ENCODE measurements at regions not wholly inside any gene's neighbourhood (a gene's known extent, or its start where the extent isn't known, plus 50 kb on each side); places are given as distances from the start of the nearest gene placed in this dataset.

- Histone ChIP-seq H3K9me3 (ENCODE audit: control insufficient read depth, insufficient read depth, low read depth, low read length) (no peaks in the 10 kb centered on the region), H3K4me3 (ENCODE audit: low read depth in 2 of 2, low read length in 2 of 2) (no peak overlapping the region), H3K36me3 (ENCODE audit: control insufficient read depth, insufficient read depth, low read length) (no peaks in the 10 kb centered on the region), H3K27ac (ENCODE audit: low read length) (no peak overlapping the region), H3K27me3 (ENCODE audit: control insufficient read depth, insufficient read depth, low read length) (no peaks in the 10 kb centered on the region), H3K4me1 (ENCODE audit: control insufficient read depth, insufficient read depth, low read length) (no peaks in the 10 kb centered on the region)
- DNase-seq (ENCODE audit: low read depth, low spot score) (no peak), ATAC-seq (no peak)
- BruUV-seq (replicated peaks), result no TSS peak
- ChIA-PET POLR2A (no interaction called here), CTCF (no interaction called here)
- intact Hi-C loops (cut with micrococcal nuclease; ENCODE audit: unreplicated experiment), result no loop called here
- in situ Hi-C loops (cut with HindIII; ENCODE audit: low pct_unique_long_range_greater_than_20kb, low sequenced_read_pairs), result no loop called here
- TF ChIP-seq TCF7L2 (IDR thresholded peaks at IDR 0.05; ENCODE audit: low read depth, low read length) (no peak), SIN3A (IDR thresholded peaks at IDR 0.05; ENCODE audit: borderline replicate concordance, insufficient read depth, low read depth, low read length) (no peak), CTCF (IDR thresholded peaks at IDR 0.05) (no peak), POLR2AphosphoS5 (IDR thresholded peaks at IDR 0.05; ENCODE audit: low read depth, low read length) (no peak), REST (IDR thresholded peaks at IDR 0.05; ENCODE audit: insufficient read depth in 1 of 2, low read depth in 2 of 2, low read length in 1 of 2) (no peak)
These were observed 209.9 kb upstream of the CTNNB1 start for GRCh38 chr3:40989141-40990061.

GRCh38 chr3:40990062-40990456 is 209.2 kb upstream of the CTNNB1 start:
- ATAC-seq, result no peak
- TF ChIP-seq SIN3A (IDR thresholded peaks at IDR 0.05; ENCODE audit: borderline replicate concordance, insufficient read depth, low read depth, low read length), result no peak
- no peak for TF ChIP-seq CTCF (IDR thresholded peaks at IDR 0.05)
- no peak for TF ChIP-seq TCF7L2 (IDR thresholded peaks at IDR 0.05; ENCODE audit: low read depth, low read length)
- no peak for TF ChIP-seq POLR2AphosphoS5 (IDR thresholded peaks at IDR 0.05; ENCODE audit: low read depth, low read length)
- TF ChIP-seq REST (IDR thresholded peaks at IDR 0.05; ENCODE audit: insufficient read depth in 1 of 2, low read depth in 2 of 2, low read length in 1 of 2), result no peak
- Histone ChIP-seq H3K36me3 (ENCODE audit: control insufficient read depth, insufficient read depth, low read length) (no peaks in the 10 kb centered on the region), H3K9me3 (ENCODE audit: control insufficient read depth, insufficient read depth, low read depth, low read length) (no peaks in the 10 kb centered on the region), H3K27me3 (ENCODE audit: control insufficient read depth, insufficient read depth, low read length) (no peaks in the 10 kb centered on the region), H3K27ac (ENCODE audit: low read length) (no peak overlapping the region), H3K4me3 (ENCODE audit: low read depth in 2 of 2, low read length in 2 of 2) (no peak overlapping the region), H3K4me1 (ENCODE audit: control insufficient read depth, insufficient read depth, low read length) (no peaks in the 10 kb centered on the region)
- intact Hi-C loops (cut with micrococcal nuclease; ENCODE audit: unreplicated experiment) (no loop called here), in situ Hi-C loops (cut with HindIII; ENCODE audit: low pct_unique_long_range_greater_than_20kb, low sequenced_read_pairs) (no loop called here)
- POLR2A ChIA-PET, result no interaction called here
- no TSS peak for BruUV-seq (replicated peaks)
- no peak for DNase-seq (ENCODE audit: low read depth, low spot score)
- CTCF ChIA-PET, result no interaction called here
